A549 (cell line): ENCODE measurements at regions not wholly inside any gene's neighbourhood (a gene's known extent, or its start where the extent isn't known, plus 50 kb on each side); places are given as distances from the start of the nearest gene placed in this dataset.

Experiments
- ATAC-seq, 2 experiments: fragments of 200-7000 bp in 1 of 2; fragments of >200 bp in 1 of 2; cut with Nextera tagmentation in 1 of 2; cut with Tn5 transposase in 1 of 2; 3 replicates each; pipeline versions ENCODE4 v1.8.0 to v1.9.1; 2018 to 2020; ENCODE audit warnings: mild to moderate bottlenecking in 1 of 2, moderate library complexity in 1 of 2
- CTCF ChIA-PET: fragments of 300-600 bp; sonication (Branson Sonifier 250); formaldehyde crosslinking; extraction: SDS; loops from one replicate; lab custom pipeline; 2021; ENCODE audit warnings: antibody characterized with exemption, inconsistent platforms; lab: Yijun Ruan, JAX
- POLR2A ChIA-PET: fragments of 350-600 bp; formaldehyde crosslinking; extraction: SDS; loops from one replicate; lab custom pipeline; 2021; ENCODE audit warnings: antibody characterized with exemption, inconsistent platforms; lab: Yijun Ruan, JAX
- DNase-seq, 2 experiments: peaks; one replicate each; pipeline versions ENCODE4 v3.0.0 to v3.0.0-alpha.2; 2011 to 2016; ENCODE audit warnings: low read depth in 1 of 2, low spot score in 1 of 2
- FAIRE-seq: peaks from 2 replicates; lab custom pipeline; 2011; peaks lifted over from hg19 to GRCh38; lab: Jason Lieb, UNC
- H3K27ac ChIP-seq, 2 experiments: fragments of >200 bp; sonication (Bioruptor Twin); formaldehyde crosslinking; 3 replicates each; pipeline ENCODE4 v1.5.1; 2016 to 2017
- H3K4me1 ChIP-seq: fragments of >200 bp; sonication (Bioruptor Twin); formaldehyde crosslinking; 3 replicates; pipeline ENCODE4 v1.6.1; 2016
- H3K4me2 ChIP-seq: fragments of >200 bp; sonication (Bioruptor Twin); formaldehyde crosslinking; 3 replicates; pipeline ENCODE4 v1.6.1; 2016
- H3K4me3 ChIP-seq: fragments of >200 bp; sonication (Bioruptor Twin); formaldehyde crosslinking; 3 replicates; pipeline ENCODE4 v1.5.1; 2016
- H3K9me3 ChIP-seq: fragments of >200 bp; sonication (Bioruptor Twin); formaldehyde crosslinking; 3 replicates; pipeline ENCODE4 v1.6.1; 2016
- BCL3 ChIP-seq: fragments of >200 bp; sonication (Bioruptor Twin); formaldehyde crosslinking; IDR thresholded peaks from 3 replicates; pipeline ENCODE4 v1.6.1; 2016
- CBX8 ChIP-seq: fragments of 200-600 bp; sonication (generic); IDR thresholded peaks from 2 replicates; pipeline ENCODE4 v1.6.1; 2016
- CHD2 ChIP-seq: fragments of 150-350 bp; IDR thresholded peaks from 2 replicates; pipeline ENCODE4 v1.6.1; 2014; ENCODE audit warnings: low read length; ENCODE audit not compliant: partially characterized antibody
- CHD4 ChIP-seq: fragments of 200-600 bp; sonication (generic); IDR thresholded peaks from 2 replicates; pipeline ENCODE4 v1.6.1; 2016; ENCODE audit warnings: antibody characterized with exemption, mild to moderate bottlenecking, borderline replicate concordance
- CTCF ChIP-seq: fragments of >200 bp; sonication (Bioruptor Twin); formaldehyde crosslinking; IDR thresholded peaks from 3 replicates; pipeline ENCODE4 v1.5.1; 2016
- EHF ChIP-seq: fragments of 250-450 bp; sonication (Bioruptor Pico); IDR thresholded peaks from 2 replicates; pipeline ENCODE4 v1.5.0; 2020; ENCODE audit warnings: mild to moderate bottlenecking
- ESRRA ChIP-seq: fragments of 150-350 bp; IDR thresholded peaks from 2 replicates; pipeline ENCODE4 v1.6.1; 2014; ENCODE audit warnings: mild to moderate bottlenecking, low read length, borderline replicate concordance
- FOXS1 ChIP-seq: fragments of 250-450 bp; sonication (Bioruptor Pico); IDR thresholded peaks from 2 replicates; pipeline ENCODE4 v1.5.0; 2020; ENCODE audit warnings: mild to moderate bottlenecking, moderate library complexity
- GATA3 ChIP-seq: IDR thresholded peaks from 2 replicates; pipeline ENCODE4 v1.6.1; 2012; ENCODE audit warnings: borderline replicate concordance
- HEYL ChIP-seq: fragments of 250-450 bp; sonication (Bioruptor Pico); IDR thresholded peaks from 2 replicates; pipeline ENCODE4 v1.8.0; 2021; ENCODE audit warnings: mild to moderate bottlenecking, moderate library complexity
- HMGXB4 ChIP-seq: fragments of 250-450 bp; sonication (Bioruptor Pico); IDR thresholded peaks from 2 replicates; pipeline ENCODE4 v1.5.0; 2021; ENCODE audit warnings: mild to moderate bottlenecking, moderate library complexity, borderline replicate concordance
- HOXA7 ChIP-seq: fragments of 250-450 bp; sonication (Bioruptor Pico); IDR thresholded peaks from 2 replicates; pipeline ENCODE4 v1.5.0; 2020; ENCODE audit warnings: mild to moderate bottlenecking, moderate library complexity
- JUN ChIP-seq, 2 experiments: fragments of >200 bp; sonication (Bioruptor Twin); formaldehyde crosslinking; IDR thresholded peaks; 2 replicates in 1 of 2; 3 replicates in 1 of 2; pipeline ENCODE4 v1.6.1; 2016 to 2017
- JUNB ChIP-seq: fragments of >200 bp; sonication (Bioruptor Twin); formaldehyde crosslinking; IDR thresholded peaks from 2 replicates; pipeline ENCODE4 v1.6.1; 2016
- KDM5A ChIP-seq: fragments of 200-600 bp; sonication (generic); IDR thresholded peaks from 2 replicates; pipeline ENCODE4 v1.6.1; 2016; ENCODE audit warnings: antibody characterized with exemption, mild to moderate bottlenecking
- MAZ ChIP-seq: fragments of 150-350 bp; IDR thresholded peaks from 2 replicates; pipeline ENCODE4 v1.6.1; 2014; ENCODE audit warnings: antibody characterized with exemption, low read depth, low read length, borderline replicate concordance
- NFE2L2 ChIP-seq: fragments of 150-350 bp; conservative IDR thresholded peaks from 2 replicates; pipeline ENCODE4 v1.6.1; 2014; ENCODE audit warnings: low read length
- NPAS2 ChIP-seq: fragments of 250-450 bp; sonication (Bioruptor Pico); IDR thresholded peaks from 2 replicates; pipeline ENCODE4 v1.8.0; 2022; ENCODE audit warnings: mild to moderate bottlenecking, moderate library complexity, borderline replicate concordance
- PHF8 ChIP-seq: fragments of 200-600 bp; sonication (generic); IDR thresholded peaks from 2 replicates; pipeline ENCODE4 v1.6.1; 2016; ENCODE audit warnings: low read depth, mild to moderate bottlenecking, antibody characterized with exemption, moderate library complexity, borderline replicate concordance
- POLR2A ChIP-seq: IDR thresholded peaks from 2 replicates; pipeline ENCODE4 v1.6.1; 2012; ENCODE audit warnings: mild to moderate bottlenecking, low read length
- POLR2AphosphoS2 ChIP-seq: conservative IDR thresholded peaks from 2 replicates; pipeline ENCODE4 v1.6.1; 2012; ENCODE audit warnings: low read length, improper control_type of control experiment, inconsistent platforms
- RNF2 ChIP-seq: fragments of 200-600 bp; sonication (generic); IDR thresholded peaks from 2 replicates; pipeline ENCODE4 v1.6.1; 2016; ENCODE audit warnings: low read depth, mild to moderate bottlenecking, antibody characterized with exemption, moderate library complexity, borderline replicate concordance
- TP53 ChIP-seq: fragments of 250-450 bp; sonication (Bioruptor Pico); IDR thresholded peaks from 2 replicates; pipeline ENCODE4 v1.5.0; 2021; ENCODE audit warnings: mild to moderate bottlenecking, moderate library complexity
- ZFP36 ChIP-seq: fragments of 450-650 bp; IDR thresholded peaks from 2 replicates; pipeline ENCODE4 v1.6.1; 2014; ENCODE audit warnings: borderline replicate concordance; ENCODE audit not compliant: partially characterized antibody
- ZSCAN20 ChIP-seq: fragments of 250-450 bp; sonication (Bioruptor Pico); IDR thresholded peaks from 2 replicates; pipeline ENCODE4 v1.8.0; 2022; ENCODE audit warnings: mild to moderate bottlenecking, moderate library complexity
- WGBS: methylation state at CpG from one replicate; pipeline ENCODE4 v1.1.6; 2017; ENCODE audit errors: missing lambda C conversion rate; 5-methylcytosine and 5-hydroxymethylcytosine counted together

- ChIA-PET POLR2A (no interaction called here), CTCF (interaction anchor here (1.4 to 9.1 kb wide), 4 partner anchors 64 to 149 kb away, joined by 5 to 253 read pairs (median 24); no protein-coding TSS in a partner anchor)
- Histone ChIP-seq H3K9me3 (no peaks in the 10 kb centered on the region), H3K4me3 (no peak overlapping the region), H3K27ac (no peak overlapping the region)
- ATAC-seq = no peak
- WGBS = 56% methylated on average over 3 of the region's 3 CpGs
- no peak for TF ChIP-seq HMGXB4
- no peak for TF ChIP-seq TP53 (CRISPR knock-in tag)
- TF ChIP-seq JUNB = no peak
- no peak for TF ChIP-seq HOXA7 (CRISPR knock-in tag)
- no peak for TF ChIP-seq GATA3
- TF ChIP-seq NFE2L2 = no peak
- TF ChIP-seq CHD2 = no peak
- no peak for TF ChIP-seq CBX8
- TF ChIP-seq NPAS2 = no peak
- TF ChIP-seq RNF2 = no peak
- TF ChIP-seq POLR2AphosphoS2 = no peak
- no peak for TF ChIP-seq JUN (IDR thresholded peaks at IDR 0.05)
- TF ChIP-seq, all 56 proteins: peak for 0
- FAIRE-seq (no peak), DNase-seq (no peak)
- Histone ChIP-seq H3K4me1 (peaks cover 4% of the 10 kb centered on the region; the same call in 1 of the 3 replicates), H3K4me2 (no peak overlapping the region)
Observed at GRCh38 chr1:21366288-21366687, 73.6 kb upstream of the NBPF3 start.

- CTCF ChIA-PET = interaction anchor here (0.9 to 9.1 kb wide), 9 partner anchors 10 to 178 kb away, joined by 3 to 253 read pairs (median 4); no protein-coding TSS in a partner anchor
- POLR2A ChIA-PET = no interaction called here
- Histone ChIP-seq H3K4me1 (peaks cover 4% of the 10 kb centered on the region; the same call in 1 of the 3 replicates), H3K9me3 (no peaks in the 10 kb centered on the region), H3K4me2 (no peak overlapping the region), H3K4me3 (no peak overlapping the region), H3K27ac (no peak overlapping the region)
- ATAC-seq (no peak), FAIRE-seq (no peak), DNase-seq (no peak)
- TF ChIP-seq EHF (CRISPR knock-in tag) (no peak), KDM5A (no peak), MAZ (no peak), GATA3 (no peak), JUN (IDR thresholded peaks at IDR 0.05) (no peak), ESRRA (no peak), ZFP36 (no peak), BCL3 (no peak), HEYL (CRISPR knock-in tag) (no peak)
Observed at GRCh38 chr1:21365036-21365435, 74.8 kb upstream of the ECE1 start.

GRCh38 chr1:21362096-21362495 lies 71.8 kb upstream of the ECE1 start:
- no peak for ATAC-seq
- TF ChIP-seq PHF8 (no peak), CTCF (no peak), FOXS1 (no peak), POLR2A (no peak), NPAS2 (no peak), CHD4 (no peak), EHF (CRISPR knock-in tag) (no peak), KDM5A (no peak), ZSCAN20 (CRISPR knock-in tag) (no peak), HOXA7 (CRISPR knock-in tag) (no peak)
- TF ChIP-seq, all 56 proteins: peak for 0
- H3K4me1 ChIP-seq = no peaks in the 10 kb centered on the region
- 94% methylated on average over 3 of the region's 3 CpGs for WGBS
- H3K4me3 ChIP-seq = no peak overlapping the region
- ChIA-PET CTCF (interaction anchor here (0.7 to 3.9 kb wide), 4 partner anchors 104 to 129 kb away, joined by 3 to 27 read pairs (median 6); no protein-coding TSS in a partner anchor), POLR2A (no interaction called here)
- no peaks in the 10 kb centered on the region for H3K9me3 ChIP-seq
- H3K27ac ChIP-seq = no peak overlapping the region; a peak in 1 of 6 replicates
- FAIRE-seq (no peak), DNase-seq (no peak)
- H3K4me2 ChIP-seq = no peak overlapping the region
